ENCODE measurements at regions not wholly inside any gene's neighbourhood (a gene's known extent, or its start where the extent isn't known, plus 50 kb on each side); places are given as distances from the start of the nearest gene placed in this dataset.

DNA sequence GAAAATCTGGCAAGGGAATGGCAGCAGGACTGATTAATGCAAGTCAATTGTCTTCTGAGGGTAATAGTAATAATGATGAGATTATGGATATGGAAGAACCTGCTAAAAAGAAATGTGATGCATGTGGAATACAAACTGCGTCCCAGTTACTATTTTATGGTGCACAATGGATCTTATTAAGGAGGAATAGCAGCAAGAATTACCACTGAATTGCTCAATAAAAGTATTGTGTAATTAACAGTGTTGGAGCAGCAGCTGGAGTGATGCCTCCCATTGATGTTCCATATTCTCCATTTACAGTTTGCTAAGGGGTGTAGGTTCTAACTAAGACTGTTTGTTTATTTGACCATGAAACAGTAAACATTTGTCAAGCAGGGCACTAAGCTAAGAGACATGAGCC lies 167.9 kb downstream of the HRH4 start:
- Mint-ChIP-seq H3K4me1 (ENCODE audit: low read depth) (no peaks in the 10 kb centered on the region), H3K36me3 (no peaks in the 10 kb centered on the region), H3K27ac (no peak overlapping the region), H3K4me3 (no peak overlapping the region), H3K27me3 (peaks cover 3% of the 10 kb centered on the region), H3K9me3 (ENCODE audit: low read depth) (no peaks in the 10 kb centered on the region)

DNA sequence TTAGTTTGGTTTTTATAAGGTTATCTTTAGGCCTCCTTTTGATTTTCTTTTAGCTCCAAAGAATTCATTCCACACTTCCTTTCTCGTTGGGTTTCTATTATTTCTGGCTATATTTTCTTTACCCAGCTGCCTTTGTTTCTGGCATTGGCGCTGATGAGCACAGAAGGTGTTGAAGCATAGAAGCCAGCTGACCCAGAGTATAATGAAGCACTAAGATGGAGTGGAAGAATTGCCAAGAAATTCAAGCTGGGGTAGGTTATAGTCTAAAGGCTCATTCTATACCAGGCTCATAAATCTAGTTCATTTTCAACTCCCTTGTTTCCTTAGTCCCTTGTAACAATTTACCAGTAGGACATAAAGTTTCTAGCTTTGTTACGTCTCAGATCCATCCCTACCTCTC lies 169.5 kb downstream of the HRH4 start:
- peaks cover 3% of the 10 kb centered on the region for H3K27me3 Mint-ChIP-seq
- no peak overlapping the region for H3K4me3 Mint-ChIP-seq

DNA sequence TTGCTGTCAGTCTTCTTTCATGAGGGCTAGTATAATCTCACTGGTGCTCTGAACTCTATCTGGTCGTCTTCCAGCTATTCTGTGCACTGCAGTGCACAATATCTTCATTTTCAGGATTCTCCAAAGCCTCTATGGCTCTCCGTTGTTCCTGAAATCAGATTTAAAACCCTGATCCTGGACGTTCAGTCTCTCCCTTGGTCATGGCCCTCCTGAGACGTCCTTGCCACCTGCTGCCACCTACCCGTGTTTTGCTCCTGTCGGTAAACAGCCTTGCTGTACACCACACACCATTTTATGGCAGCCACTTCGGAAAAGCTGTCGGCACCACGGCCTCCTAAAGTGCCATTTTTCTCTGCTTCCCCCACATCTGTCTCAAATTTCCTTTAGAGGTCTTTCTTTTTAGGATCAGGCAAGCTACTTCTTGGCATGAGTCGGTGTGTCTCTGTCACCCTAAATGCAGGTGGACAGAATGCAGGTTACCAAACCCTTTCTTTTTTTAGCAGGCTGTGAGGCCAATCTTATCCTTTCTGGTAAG lies 170.0 kb downstream of the HRH4 start:
- Mint-ChIP-seq H3K36me3 (no peaks in the 10 kb centered on the region), H3K4me3 (no peak overlapping the region), H3K4me1 (ENCODE audit: low read depth) (no peaks in the 10 kb centered on the region), H3K9me3 (ENCODE audit: low read depth) (no peaks in the 10 kb centered on the region), H3K27me3 (peaks cover 3% of the 10 kb centered on the region), H3K27ac (no peak overlapping the region)

More for the DNA sequence above, 169.5 kb downstream of the HRH4 start:
- H3K4me1 Mint-ChIP-seq (ENCODE audit: low read depth): no peaks in the 10 kb centered on the region
- no peak overlapping the region for H3K27ac Mint-ChIP-seq
- H3K9me3 Mint-ChIP-seq (ENCODE audit: low read depth): no peaks in the 10 kb centered on the region
- H3K36me3 Mint-ChIP-seq: no peaks in the 10 kb centered on the region

DNA sequence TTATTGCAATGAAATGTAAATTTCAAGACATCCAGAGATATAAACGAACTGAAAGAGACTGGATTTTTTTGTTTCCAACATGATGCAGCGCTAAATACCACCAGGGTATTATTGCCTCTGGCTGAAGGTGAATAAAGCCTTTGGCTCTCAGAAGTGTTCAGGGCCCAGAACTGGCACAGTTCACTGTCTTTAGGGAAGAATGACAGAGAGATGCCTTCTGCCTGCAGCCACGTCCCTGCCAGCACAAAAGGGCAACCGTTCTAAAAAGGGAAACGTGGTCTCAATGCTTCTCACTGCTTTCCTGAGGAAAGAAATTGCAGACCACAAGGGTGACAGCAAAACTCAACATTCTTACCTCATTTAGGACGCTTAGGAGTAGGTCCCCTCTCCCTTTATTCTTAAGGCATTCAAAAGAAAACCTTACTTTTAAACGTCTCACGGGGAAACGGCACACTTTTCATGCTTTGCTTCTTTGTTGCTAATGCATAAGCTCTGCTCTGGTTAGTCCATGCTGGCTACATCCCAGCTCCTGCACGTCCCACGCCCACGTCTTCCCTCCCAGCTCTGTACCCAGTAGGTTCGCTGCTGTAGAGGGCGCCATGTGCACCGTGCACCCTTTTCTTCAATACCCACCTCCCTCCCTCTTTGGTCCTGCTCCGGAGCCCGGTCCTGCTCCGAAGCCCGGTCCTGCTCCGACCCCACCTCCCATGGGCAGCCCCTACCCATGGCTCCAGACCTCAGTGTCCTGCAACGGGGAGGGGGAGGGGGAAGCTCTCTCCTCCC lies 171.0 kb downstream of the HRH4 start:
- Mint-ChIP-seq H3K36me3 (no peaks in the 10 kb centered on the region), H3K27me3 (no peaks in the 10 kb centered on the region), H3K4me1 (ENCODE audit: low read depth) (no peaks in the 10 kb centered on the region), H3K4me3 (no peak overlapping the region), H3K9me3 (ENCODE audit: low read depth) (no peaks in the 10 kb centered on the region), H3K27ac (no peak overlapping the region)

DNA sequence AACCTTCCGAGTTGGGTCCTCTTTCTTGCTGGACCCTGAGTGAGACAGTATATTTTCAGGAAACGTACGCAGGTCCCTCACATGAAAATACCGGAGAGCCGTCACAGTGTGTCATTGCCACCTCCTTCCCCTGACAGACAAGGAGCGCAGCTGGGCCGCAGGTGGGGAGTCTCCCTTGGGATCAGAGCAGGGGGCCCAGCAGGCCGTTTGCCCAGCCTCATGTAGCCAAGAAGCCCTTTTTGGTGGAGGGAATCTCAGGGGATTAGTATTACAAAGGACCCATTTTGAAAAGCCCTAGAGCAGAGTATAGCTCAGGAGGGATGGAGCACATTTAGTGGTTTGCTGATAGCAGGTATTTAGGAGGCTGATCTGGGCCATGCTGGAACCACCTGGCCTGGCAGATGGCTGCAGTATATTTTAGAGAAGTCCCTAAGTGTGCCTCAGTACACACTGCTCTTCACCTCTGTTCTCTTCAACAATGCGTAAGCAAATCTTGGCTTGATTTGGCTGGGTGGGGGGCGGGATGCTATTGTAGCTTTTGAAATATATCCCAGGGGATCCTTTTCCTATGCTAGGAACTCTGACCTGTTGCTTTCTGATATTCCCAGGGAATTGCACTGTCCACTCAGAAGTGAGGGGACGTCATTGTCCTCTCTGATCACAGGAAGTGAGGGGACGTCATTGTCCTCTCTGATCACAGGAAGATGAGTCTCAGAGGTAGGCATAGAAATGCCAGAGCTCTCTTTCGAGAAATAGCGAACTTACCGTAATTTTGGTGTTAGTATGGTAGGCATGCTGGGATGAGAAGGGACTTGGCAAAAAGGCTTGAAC lies 171.9 kb downstream of the HRH4 start:
- Mint-ChIP-seq H3K9me3 (ENCODE audit: low read depth) (no peaks in the 10 kb centered on the region), H3K4me3 (no peak overlapping the region), H3K27me3 (no peaks in the 10 kb centered on the region), H3K36me3 (no peaks in the 10 kb centered on the region), H3K27ac (no peak overlapping the region), H3K4me1 (ENCODE audit: low read depth) (no peaks in the 10 kb centered on the region)

DNA sequence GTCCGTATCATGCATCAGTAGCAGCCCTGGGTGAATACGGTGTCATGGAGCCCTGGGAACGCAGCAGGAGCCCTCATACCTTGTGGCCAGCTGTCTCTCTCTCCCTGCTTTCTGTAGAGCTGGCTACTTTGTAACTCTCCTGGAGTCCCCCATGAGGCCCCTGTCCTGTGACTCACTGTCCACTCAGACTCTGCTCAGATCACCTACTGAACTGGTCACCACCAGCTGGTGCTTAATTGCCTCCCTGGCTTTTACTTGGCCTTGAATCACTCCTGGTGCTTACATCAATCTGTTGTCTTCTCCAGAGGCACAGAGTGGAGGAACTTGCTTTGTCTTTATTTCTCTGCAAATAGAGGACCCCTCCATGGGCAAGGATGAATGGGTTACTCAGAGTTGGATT lies 172.7 kb downstream of the HRH4 start:
- Mint-ChIP-seq H3K36me3 (no peaks in the 10 kb centered on the region), H3K27me3 (no peaks in the 10 kb centered on the region), H3K4me1 (ENCODE audit: low read depth) (no peaks in the 10 kb centered on the region)

DNA sequence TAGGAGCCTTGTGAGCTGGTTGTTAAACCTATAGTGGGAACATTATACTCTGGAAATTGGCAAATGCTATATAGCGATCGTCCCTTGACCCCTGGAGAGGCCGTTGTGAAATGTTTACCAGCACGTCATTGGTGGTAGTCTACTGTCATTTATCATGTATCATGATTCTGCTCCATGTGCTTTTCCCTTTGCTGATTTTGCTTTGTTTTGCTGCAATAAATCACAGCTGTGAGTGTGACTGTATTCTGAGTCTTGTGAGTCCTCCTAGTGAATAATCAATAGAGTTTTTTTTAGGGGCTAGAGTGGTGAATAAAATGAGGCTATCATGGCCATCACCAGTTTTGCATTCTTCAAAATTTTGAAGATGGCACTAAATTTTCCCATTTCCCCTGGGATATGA lies 189.1 kb downstream of the HRH4 start:
- no peaks in the 10 kb centered on the region for H3K9me3 Mint-ChIP-seq (ENCODE audit: low read depth)

More for the DNA sequence above, 172.7 kb downstream of the HRH4 start:
- H3K9me3 Mint-ChIP-seq (ENCODE audit: low read depth): no peaks in the 10 kb centered on the region
- no peak overlapping the region for H3K4me3 Mint-ChIP-seq
- no peak overlapping the region for H3K27ac Mint-ChIP-seq

DNA sequence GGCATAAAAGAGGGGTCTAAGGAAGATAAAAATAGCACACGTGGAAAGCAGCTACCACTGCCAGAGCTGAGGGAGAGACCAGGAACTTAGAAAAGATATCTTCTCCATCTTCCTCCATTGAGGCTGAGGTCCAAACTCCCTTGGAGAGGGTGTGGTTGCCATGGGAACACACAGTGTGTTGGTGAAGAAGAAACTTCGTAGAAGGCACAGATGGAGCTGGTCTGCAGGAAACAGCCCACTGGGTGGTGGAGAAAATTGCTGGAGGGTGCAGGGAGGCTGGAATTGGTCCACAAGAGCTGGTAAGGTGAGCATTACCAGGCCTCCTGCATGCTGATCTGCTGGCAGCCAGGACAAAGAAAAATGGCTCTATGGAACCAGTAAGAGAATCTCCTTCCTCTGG lies 191.0 kb downstream of the HRH4 start:
- no peak overlapping the region for H3K4me3 Mint-ChIP-seq
- H3K27me3 Mint-ChIP-seq: peaks cover 6% of the 10 kb centered on the region
- no peaks in the 10 kb centered on the region for H3K36me3 Mint-ChIP-seq
- H3K27ac Mint-ChIP-seq: no peak overlapping the region
- H3K4me1 Mint-ChIP-seq (ENCODE audit: low read depth): no peaks in the 10 kb centered on the region
- no peaks in the 10 kb centered on the region for H3K9me3 Mint-ChIP-seq (ENCODE audit: low read depth)

More for the DNA sequence above, 189.1 kb downstream of the HRH4 start:
- Mint-ChIP-seq H3K36me3 (no peaks in the 10 kb centered on the region), H3K4me1 (ENCODE audit: low read depth) (no peaks in the 10 kb centered on the region), H3K27ac (no peak overlapping the region), H3K4me3 (no peak overlapping the region), H3K27me3 (peaks cover 7% of the 10 kb centered on the region)

DNA sequence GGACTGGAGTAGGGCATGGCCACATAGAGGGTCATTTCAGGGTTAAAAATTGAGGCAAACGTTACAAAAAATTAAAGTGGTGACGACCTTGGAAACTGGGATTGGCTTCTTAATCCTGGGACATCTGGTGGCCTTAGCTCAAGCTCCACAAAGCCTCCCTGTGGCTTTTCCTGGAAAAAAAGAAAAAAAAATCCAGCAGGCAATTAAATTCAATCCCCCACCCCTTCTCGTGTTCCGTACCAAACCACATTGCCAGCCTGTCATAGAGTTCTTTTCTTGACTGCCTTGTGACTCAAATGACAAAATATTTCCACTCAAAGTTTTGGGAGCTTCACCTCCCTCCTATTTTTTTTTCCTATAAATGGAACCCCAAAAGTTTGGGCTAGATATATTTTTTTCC lies 195.6 kb downstream of the HRH4 start:
- no peaks in the 10 kb centered on the region for H3K36me3 Mint-ChIP-seq
- no peak overlapping the region for H3K4me3 Mint-ChIP-seq
- peaks cover 19% of the 10 kb centered on the region for H3K4me1 Mint-ChIP-seq (ENCODE audit: low read depth)
- no peak overlapping the region for H3K27ac Mint-ChIP-seq
- H3K27me3 Mint-ChIP-seq: peaks cover 2% of the 10 kb centered on the region
- H3K9me3 Mint-ChIP-seq (ENCODE audit: low read depth): no peaks in the 10 kb centered on the region

DNA sequence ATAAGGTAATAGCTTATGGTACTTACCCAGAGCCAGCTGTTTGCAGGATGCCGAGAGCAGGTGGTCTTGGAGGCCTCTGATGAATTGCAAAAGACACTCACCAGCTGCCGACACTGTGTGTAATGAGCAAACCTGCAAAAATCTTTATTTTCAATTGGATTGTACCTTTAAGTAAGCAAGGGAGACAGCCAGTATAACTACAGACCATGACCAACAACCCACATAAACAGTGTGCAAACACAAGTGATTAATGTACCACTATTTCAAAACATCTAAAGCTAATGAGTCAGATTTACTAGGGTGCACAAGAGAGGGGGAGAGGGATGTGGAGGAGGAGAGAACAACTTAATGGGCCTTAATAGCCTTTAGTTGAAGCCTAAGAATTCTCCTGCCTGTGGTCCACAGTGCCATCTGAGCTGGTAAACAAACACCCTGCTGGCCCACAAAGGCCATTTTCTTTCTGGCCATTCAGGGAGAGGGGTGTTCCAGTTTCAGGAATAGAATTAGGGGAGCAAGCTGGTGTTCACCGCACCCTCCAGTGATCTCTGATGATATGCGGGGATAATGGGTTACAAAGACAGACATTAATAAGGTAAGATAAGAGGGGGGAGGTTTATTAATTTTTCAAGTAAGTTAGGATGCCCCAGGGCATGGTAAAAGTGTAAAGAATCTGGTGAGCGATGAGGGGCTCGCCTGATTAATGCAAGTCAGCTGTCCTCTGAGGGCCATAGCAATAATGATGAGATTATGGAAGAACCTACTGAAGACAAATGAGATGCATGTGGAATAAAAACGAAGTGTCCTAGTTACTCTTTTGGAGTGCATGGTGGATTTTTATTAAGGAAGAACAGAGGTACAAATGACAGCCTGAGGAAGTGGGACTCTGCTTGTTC lies 196.4 kb downstream of the HRH4 start:
- H3K27me3 Mint-ChIP-seq: peaks cover 2% of the 10 kb centered on the region
- H3K4me1 Mint-ChIP-seq (ENCODE audit: low read depth): peaks cover 21% of the 10 kb centered on the region
- no peak overlapping the region for H3K4me3 Mint-ChIP-seq
- no peaks in the 10 kb centered on the region for H3K9me3 Mint-ChIP-seq (ENCODE audit: low read depth)
- H3K27ac Mint-ChIP-seq: no peak overlapping the region
- no peaks in the 10 kb centered on the region for H3K36me3 Mint-ChIP-seq

DNA sequence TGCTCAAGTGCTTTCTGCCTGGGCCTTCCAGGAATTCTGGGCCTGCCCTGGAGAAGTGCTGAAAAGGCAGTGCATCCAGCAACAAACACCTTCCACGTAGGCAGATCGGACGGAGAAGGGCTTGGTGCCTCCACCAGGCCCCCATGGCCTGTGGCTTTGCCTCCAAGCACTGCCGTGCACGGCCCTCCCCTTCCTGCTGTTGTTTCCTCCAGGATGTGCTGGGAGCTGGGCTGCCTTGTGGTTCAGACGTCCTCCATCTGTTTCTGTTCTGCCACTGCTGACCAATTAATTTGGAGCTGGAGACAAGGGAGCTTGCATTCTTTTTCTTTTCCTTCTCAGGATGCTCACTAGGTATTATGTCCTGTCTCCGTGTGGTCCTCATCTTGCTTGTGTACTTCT lies 197.0 kb downstream of the HRH4 start:
- no peaks in the 10 kb centered on the region for H3K36me3 Mint-ChIP-seq

DNA sequence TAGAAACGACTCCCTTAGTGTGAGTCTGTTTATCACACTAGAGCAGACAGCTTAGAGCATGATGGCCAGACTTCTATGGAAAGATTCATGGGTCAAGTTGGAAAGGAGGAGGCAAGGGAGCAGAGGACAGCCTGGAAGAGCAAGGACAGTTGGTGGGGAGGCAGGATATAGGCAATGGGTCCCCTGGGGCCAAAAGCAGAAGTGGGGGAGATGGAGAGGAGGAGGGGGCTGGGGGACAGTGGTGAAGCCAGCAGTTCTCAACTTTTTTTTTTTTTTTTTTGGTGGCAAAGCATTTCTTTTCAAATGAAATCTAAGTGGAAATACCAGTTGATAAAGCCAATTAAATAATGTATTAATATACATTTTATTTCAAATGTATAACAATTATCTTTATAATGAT lies 197.9 kb downstream of the HRH4 start:
- Mint-ChIP-seq H3K4me3 (peak overlapping the region; percentile 21), H3K4me1 (ENCODE audit: low read depth) (peaks cover 22% of the 10 kb centered on the region), H3K9me3 (ENCODE audit: low read depth) (no peaks in the 10 kb centered on the region), H3K36me3 (no peaks in the 10 kb centered on the region), H3K27ac (no peak overlapping the region), H3K27me3 (peaks cover 2% of the 10 kb centered on the region)

More for the DNA sequence above, 197.0 kb downstream of the HRH4 start:
- peaks cover 2% of the 10 kb centered on the region for H3K27me3 Mint-ChIP-seq
- no peaks in the 10 kb centered on the region for H3K9me3 Mint-ChIP-seq (ENCODE audit: low read depth)
- no peak overlapping the region for H3K4me3 Mint-ChIP-seq
- H3K27ac Mint-ChIP-seq: no peak overlapping the region
- H3K4me1 Mint-ChIP-seq (ENCODE audit: low read depth): peaks cover 21% of the 10 kb centered on the region

DNA sequence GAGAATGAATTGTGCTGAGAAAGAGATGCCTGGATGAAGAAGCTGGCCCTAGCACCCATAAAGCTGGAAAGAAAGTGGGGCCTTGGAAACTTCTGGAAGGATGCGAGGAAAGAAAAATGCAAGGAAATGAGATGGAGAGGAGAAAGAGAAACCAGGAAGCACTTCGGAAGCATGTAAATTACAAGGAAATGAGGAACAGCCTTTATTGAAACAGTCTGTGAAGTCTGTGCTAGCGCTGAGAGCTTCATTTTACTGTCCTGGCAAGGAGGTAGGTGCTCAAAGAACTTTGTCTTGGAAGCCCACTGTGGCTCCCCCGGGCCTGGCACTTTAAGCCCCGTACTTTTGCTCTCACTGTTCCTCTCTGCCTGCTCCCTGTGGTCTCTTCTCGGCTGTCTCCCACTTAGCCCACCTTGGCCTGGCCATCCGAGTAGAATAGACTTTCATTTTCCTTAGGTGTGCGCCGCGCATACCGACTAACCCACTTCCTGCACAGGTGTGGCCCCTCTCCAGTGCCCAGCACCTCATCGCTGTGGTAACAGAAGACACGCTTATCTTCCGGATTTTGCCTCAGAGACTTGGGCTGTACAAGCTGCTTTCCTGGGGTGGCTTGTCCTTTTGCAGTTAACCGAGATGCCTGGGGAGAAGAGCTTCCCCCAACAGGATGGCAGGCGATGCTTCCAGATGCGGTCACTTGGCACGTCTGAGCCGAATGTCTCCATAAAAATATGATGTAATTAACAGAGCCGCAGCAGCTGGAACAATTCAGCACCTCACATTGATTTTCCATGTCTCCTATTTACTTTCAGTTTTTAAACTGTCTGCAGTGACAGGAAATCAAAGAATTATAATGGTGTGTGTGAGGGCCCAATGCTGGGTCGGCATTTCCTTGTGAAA lies 199.6 kb downstream of the HRH4 start:
- peak overlapping the region; percentile 80 for H3K4me3 Mint-ChIP-seq
- peaks cover 4% of the 10 kb centered on the region for H3K27me3 Mint-ChIP-seq
- H3K4me1 Mint-ChIP-seq (ENCODE audit: low read depth): peaks cover 22% of the 10 kb centered on the region
- H3K36me3 Mint-ChIP-seq: no peaks in the 10 kb centered on the region
- no peaks in the 10 kb centered on the region for H3K9me3 Mint-ChIP-seq (ENCODE audit: low read depth)
- H3K27ac Mint-ChIP-seq: peak overlapping the region; percentile 72

DNA sequence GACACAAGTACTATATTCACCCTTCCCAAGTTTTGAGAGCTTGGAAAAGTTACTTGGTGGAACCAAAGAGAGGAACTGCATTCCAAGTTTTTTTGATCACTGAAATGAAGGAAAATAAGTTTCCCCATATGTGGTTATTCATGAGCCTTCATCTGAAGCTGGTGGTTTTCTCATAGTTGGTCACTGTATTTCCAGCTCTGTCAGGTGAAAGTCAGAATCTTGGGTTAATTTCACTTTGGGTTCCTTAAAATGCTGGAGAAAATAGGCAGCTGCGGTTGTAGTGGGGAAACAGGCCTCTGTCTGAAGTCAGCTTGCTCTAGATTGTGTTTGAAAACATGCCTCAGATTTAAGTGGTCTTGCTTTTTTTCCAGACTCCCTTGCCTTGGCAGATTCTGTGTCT lies 200.5 kb downstream of the HRH4 start:
- Mint-ChIP-seq H3K27ac (peak overlapping the region; percentile 61), H3K36me3 (no peaks in the 10 kb centered on the region), H3K4me3 (peak overlapping the region; percentile 53), H3K4me1 (ENCODE audit: low read depth) (peaks cover 22% of the 10 kb centered on the region), H3K9me3 (ENCODE audit: low read depth) (no peaks in the 10 kb centered on the region), H3K27me3 (peaks cover 4% of the 10 kb centered on the region)
